CD14-positive monocyte (primary cell): ENCODE measurements at regions not wholly inside any gene's neighbourhood (a gene's known extent, or its start where the extent isn't known, plus 50 kb on each side); places are given as distances from the start of the nearest gene placed in this dataset.

ENCODE experiments used
- DNase-seq, 3 donors: peaks; one replicate each; pipeline ENCODE4 v3.0.0-alpha.2; 2011 to 2022
- H2AFZ ChIP-seq: 2 replicates; pipeline ENCODE4 v1.6.0; 2012; ENCODE audit warnings: mild to moderate bottlenecking, low read depth, low read length, inconsistent platforms; ENCODE audit not compliant: insufficient read depth, poor library complexity, severe bottlenecking
- H3K27ac ChIP-seq, 2 donors: 1 replicate in 1 of 2; 2 replicates in 1 of 2; pipeline ENCODE4 v1.5.1; 2012 to 2013; ENCODE audit warnings: low read length in 2 of 2, control low read depth in 1 of 2, inconsistent platforms in 1 of 2, low read depth in 1 of 2, mild to moderate bottlenecking in 1 of 2
- H3K27me3 ChIP-seq, 2 donors: one replicate each; pipeline versions ENCODE4 v1.6.0 to v1.6.1; 2011 to 2013; ENCODE audit warnings: low read length in 2 of 2; ENCODE audit not compliant: control insufficient read depth in 2 of 2, insufficient read depth in 2 of 2
- H3K36me3 ChIP-seq, 2 donors: replicated peaks in 1 of 2; 1 replicate in 1 of 2; 2 replicates in 1 of 2; pipeline versions ENCODE4 v1.5.1 to v1.6.1; 2012 to 2013; ENCODE audit warnings: low read length in 2 of 2, control low read depth in 1 of 2, inconsistent platforms in 1 of 2, mild to moderate bottlenecking in 1 of 2; ENCODE audit not compliant: insufficient read depth in 2 of 2, control insufficient read depth in 1 of 2
- H3K4me1 ChIP-seq, 2 donors: 1 replicate in 1 of 2; 2 replicates in 1 of 2; pipeline versions ENCODE4 v1.5.1 to v1.6.1; 2012 to 2013; ENCODE audit warnings: low read length in 2 of 2, control low read depth in 1 of 2, inconsistent platforms in 1 of 2, mild to moderate bottlenecking in 1 of 2, moderate library complexity in 1 of 2; ENCODE audit not compliant: insufficient read depth in 2 of 2, control insufficient read depth in 1 of 2
- H3K4me2 ChIP-seq: replicated peaks from 2 replicates; pipeline ENCODE3; 2012; ENCODE audit warnings: low read length, moderate library complexity, mild to moderate bottlenecking; ENCODE audit not compliant: poor library complexity, severe bottlenecking; ENCODE audit errors: extremely low read depth
- H3K4me3 ChIP-seq, 3 experiments: fragments of 200-600 bp in 1 of 3; sonication (generic) in 1 of 3; replicated peaks in 1 of 3; 1 replicate in 2 of 3; 2 replicates in 1 of 3; pipeline ENCODE4 v1.5.1; 2011 to 2013; ENCODE audit warnings: low read length in 3 of 3, mild to moderate bottlenecking in 3 of 3, control low read depth in 2 of 3, low read depth in 2 of 3, inconsistent platforms in 1 of 3, moderate library complexity in 1 of 3
- H3K79me2 ChIP-seq: 2 replicates; pipeline ENCODE4 v1.6.0; 2012; ENCODE audit warnings: mild to moderate bottlenecking, control low read depth, inconsistent platforms, low read length, moderate library complexity; ENCODE audit not compliant: insufficient read depth
- H3K9ac ChIP-seq: 2 replicates; pipeline ENCODE4 v1.6.0; 2017; ENCODE audit warnings: low read length, mild to moderate bottlenecking; ENCODE audit not compliant: insufficient read depth, poor library complexity, severe bottlenecking
- H3K9me3 ChIP-seq, 2 donors: replicated peaks in 1 of 2; 1 replicate in 1 of 2; 2 replicates in 1 of 2; pipeline versions ENCODE4 v1.5.1 to v1.6.1; 2012 to 2013; ENCODE audit warnings: low read length in 2 of 2, control low read depth in 1 of 2; ENCODE audit not compliant: control insufficient read depth in 1 of 2, insufficient read depth in 1 of 2
- H4K20me1 ChIP-seq: 2 replicates; pipeline ENCODE4 v1.6.0; 2012; ENCODE audit warnings: mild to moderate bottlenecking, low read length, control low read depth, moderate library complexity; ENCODE audit not compliant: insufficient read depth
- H3K27ac Mint-ChIP-seq, 7 donors: one replicate each; pipeline ENCODE4 v1.8.0; 2020; ENCODE audit warnings: mild to moderate bottlenecking in 7 of 7, mixed read lengths in 7 of 7, moderate library complexity in 6 of 7, inconsistent platforms in 2 of 7
- H3K27me3 Mint-ChIP-seq, 3 donors: one replicate each; pipeline ENCODE4 v1.8.0; 2021 to 2022; ENCODE audit warnings: low read depth in 3 of 3, mild to moderate bottlenecking in 3 of 3, mixed read lengths in 3 of 3, moderate library complexity in 3 of 3, inconsistent platforms in 1 of 3
- H3K36me3 Mint-ChIP-seq, 2 donors: one replicate each; pipeline ENCODE4 v1.8.0; 2020; ENCODE audit warnings: mixed read lengths in 2 of 2, inconsistent platforms in 1 of 2, mild to moderate bottlenecking in 1 of 2
- H3K4me1 Mint-ChIP-seq: one replicate; pipeline ENCODE4 v1.8.0; 2020; ENCODE audit warnings: mild to moderate bottlenecking, mixed read lengths
- H3K4me3 Mint-ChIP-seq, 2 donors: one replicate each; pipeline ENCODE4 v1.8.0; 2020; ENCODE audit warnings: mild to moderate bottlenecking in 2 of 2, mixed read lengths in 2 of 2, moderate library complexity in 1 of 2
- H3K9me3 Mint-ChIP-seq, 7 donors: one replicate each; pipeline ENCODE4 v1.8.0; 2020 to 2022; ENCODE audit warnings: mixed read lengths in 7 of 7, mild to moderate bottlenecking in 6 of 7, moderate library complexity in 6 of 7, inconsistent platforms in 2 of 7
- intact Hi-C, 2 donors: fragments of 100-400 bp; cut with micrococcal nuclease; formaldehyde crosslinking; loops; one replicate each; pipeline versions ENCODE4 v1.15.0 to v1.15.1; 2023
- TF ChIP-seq, protein P1 (sequence below): fragments of 200-600 bp; IDR thresholded peaks from one replicate; pipeline ENCODE4 v1.8.0; 2022; ENCODE audit warnings: antibody characterized with exemption, mild to moderate bottlenecking

- intact Hi-C loops: no loop called here
- no peak overlapping the region for H3K4me3 Mint-ChIP-seq
- no peaks in the 10 kb centered on the region for H3K36me3 Mint-ChIP-seq
- Histone ChIP-seq H3K9me3 (no peaks in the 10 kb centered on the region), H3K4me1 (no peaks in the 10 kb centered on the region), H3K9ac (no peak overlapping the region), H3K79me2 (no peaks in the 10 kb centered on the region), H3K4me2 (no peak overlapping the region), H3K36me3 (no peaks in the 10 kb centered on the region), H3K27me3 (no peaks in the 10 kb centered on the region), H3K27ac (no peak overlapping the region), H3K4me3 (no peak overlapping the region), H4K20me1 (no peaks in the 10 kb centered on the region), H2AFZ (no peak overlapping the region)
- peaks cover 0 to 3% (median 0%) of the 10 kb centered on the region in 7 donors for H3K9me3 Mint-ChIP-seq
- no peak overlapping the region for H3K27ac Mint-ChIP-seq
- H3K27me3 Mint-ChIP-seq: peaks cover 0 to 2% (median 0%) of the 10 kb centered on the region in 3 donors
- no peak for DNase-seq
- H3K4me1 Mint-ChIP-seq: no peaks in the 10 kb centered on the region
- TF ChIP-seq, protein P1, sequence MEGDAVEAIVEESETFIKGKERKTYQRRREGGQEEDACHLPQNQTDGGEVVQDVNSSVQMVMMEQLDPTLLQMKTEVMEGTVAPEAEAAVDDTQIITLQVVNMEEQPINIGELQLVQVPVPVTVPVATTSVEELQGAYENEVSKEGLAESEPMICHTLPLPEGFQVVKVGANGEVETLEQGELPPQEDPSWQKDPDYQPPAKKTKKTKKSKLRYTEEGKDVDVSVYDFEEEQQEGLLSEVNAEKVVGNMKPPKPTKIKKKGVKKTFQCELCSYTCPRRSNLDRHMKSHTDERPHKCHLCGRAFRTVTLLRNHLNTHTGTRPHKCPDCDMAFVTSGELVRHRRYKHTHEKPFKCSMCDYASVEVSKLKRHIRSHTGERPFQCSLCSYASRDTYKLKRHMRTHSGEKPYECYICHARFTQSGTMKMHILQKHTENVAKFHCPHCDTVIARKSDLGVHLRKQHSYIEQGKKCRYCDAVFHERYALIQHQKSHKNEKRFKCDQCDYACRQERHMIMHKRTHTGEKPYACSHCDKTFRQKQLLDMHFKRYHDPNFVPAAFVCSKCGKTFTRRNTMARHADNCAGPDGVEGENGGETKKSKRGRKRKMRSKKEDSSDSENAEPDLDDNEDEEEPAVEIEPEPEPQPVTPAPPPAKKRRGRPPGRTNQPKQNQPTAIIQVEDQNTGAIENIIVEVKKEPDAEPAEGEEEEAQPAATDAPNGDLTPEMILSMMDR: no peak
Measured at GRCh38 chr11:30650266-30650665, 64.1 kb upstream of the MPPED2 start.
